ENCODE measurements at regions not wholly inside any gene's neighbourhood (a gene's known extent, or its start where the extent isn't known, plus 50 kb on each side); places are given as distances from the start of the nearest gene placed in this dataset.

DNA sequence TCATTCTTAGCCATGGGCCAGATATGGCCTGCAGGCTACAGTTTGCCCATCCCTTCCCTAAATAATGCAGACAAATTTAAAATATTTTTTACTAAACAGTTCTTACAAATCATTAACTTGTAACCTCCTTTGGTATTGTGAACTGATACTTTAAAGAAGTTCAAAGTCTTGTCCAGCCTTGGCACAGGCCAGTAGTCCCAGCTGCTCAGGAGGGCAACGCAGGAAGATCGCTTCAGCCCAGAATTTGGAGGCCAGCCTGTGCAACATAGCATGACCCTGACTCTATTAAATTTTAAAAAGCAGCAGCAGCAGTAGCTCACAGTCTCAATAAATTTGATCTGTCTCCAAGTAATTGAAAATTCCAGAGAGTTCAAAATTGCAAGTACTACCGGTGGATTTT is 83.7 kb upstream of the ARHGAP32 start (continued):
- TF ChIP-seq GRHL2 (CRISPR knock-in tag; IDR thresholded peaks at IDR 0.05; ENCODE audit: insufficient replicate concordance, severe bottlenecking) (no peak), TP53 (CRISPR knock-in tag; IDR thresholded peaks at IDR 0.05) (no peak), NR3C1 (CRISPR knock-in tag; conservative IDR thresholded peaks at IDR 0.05; ENCODE audit: low read depth) (no peak)
- TF ChIP-seq, protein P1, sequence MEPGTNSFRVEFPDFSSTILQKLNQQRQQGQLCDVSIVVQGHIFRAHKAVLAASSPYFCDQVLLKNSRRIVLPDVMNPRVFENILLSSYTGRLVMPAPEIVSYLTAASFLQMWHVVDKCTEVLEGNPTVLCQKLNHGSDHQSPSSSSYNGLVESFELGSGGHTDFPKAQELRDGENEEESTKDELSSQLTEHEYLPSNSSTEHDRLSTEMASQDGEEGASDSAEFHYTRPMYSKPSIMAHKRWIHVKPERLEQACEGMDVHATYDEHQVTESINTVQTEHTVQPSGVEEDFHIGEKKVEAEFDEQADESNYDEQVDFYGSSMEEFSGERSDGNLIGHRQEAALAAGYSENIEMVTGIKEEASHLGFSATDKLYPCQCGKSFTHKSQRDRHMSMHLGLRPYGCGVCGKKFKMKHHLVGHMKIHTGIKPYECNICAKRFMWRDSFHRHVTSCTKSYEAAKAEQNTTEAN (CRISPR knock-in tag; IDR thresholded peaks at IDR 0.05), result no peak
- TF ChIP-seq, protein P2, sequence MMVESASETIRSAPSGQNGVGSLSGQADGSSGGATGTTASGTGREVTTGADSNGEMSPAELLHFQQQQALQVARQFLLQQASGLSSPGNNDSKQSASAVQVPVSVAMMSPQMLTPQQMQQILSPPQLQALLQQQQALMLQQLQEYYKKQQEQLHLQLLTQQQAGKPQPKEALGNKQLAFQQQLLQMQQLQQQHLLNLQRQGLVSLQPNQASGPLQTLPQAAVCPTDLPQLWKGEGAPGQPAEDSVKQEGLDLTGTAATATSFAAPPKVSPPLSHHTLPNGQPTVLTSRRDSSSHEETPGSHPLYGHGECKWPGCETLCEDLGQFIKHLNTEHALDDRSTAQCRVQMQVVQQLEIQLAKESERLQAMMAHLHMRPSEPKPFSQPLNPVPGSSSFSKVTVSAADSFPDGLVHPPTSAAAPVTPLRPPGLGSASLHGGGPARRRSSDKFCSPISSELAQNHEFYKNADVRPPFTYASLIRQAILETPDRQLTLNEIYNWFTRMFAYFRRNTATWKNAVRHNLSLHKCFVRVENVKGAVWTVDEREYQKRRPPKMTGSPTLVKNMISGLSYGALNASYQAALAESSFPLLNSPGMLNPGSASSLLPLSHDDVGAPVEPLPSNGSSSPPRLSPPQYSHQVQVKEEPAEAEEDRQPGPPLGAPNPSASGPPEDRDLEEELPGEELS (CRISPR knock-in tag; IDR thresholded peaks at IDR 0.05), result no peak

DNA sequence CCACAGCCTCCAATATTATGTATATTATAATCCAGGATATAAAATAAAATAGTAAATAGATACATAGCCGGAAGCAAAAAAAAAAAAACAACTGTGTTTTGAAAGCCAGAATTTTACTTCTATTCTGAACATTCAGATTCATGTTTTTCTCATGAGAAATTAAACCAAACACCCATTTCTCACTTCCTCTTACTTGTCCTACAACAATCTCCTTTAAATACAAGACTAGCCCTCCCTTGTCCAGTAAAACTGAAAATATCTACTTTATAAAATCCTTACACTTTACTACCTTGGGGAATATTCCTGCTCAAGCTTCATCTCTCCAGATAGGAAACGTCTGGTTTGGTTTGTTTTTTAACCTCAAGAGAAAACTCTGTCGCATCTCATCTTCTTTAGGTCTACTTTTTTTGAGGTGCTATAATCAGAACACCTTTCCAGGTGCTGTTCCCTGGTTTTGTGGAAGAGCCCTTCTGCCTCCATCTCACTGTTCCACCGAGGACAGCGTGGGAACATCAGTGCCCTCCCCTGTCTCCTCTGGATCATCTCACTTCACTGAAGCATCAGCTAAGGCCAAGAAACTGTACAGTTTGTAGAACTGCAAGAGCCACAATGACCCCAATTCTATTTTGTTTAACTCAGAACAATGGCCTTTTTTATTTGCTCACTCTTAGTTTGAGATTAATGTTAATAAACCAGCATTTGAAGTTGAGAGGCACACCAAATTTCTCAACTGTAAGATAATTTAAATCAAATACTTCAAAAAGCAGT is 82.0 kb upstream of the ARHGAP32 start:
- Mint-ChIP-seq H3K4me1 (peaks cover 47% of the 10 kb centered on the region), H3K36me3 (peaks cover 3% of the 10 kb centered on the region; the same call in 1 of the 2 replicates), H3K9me3 (no peaks in the 10 kb centered on the region), H3K27me3 (ENCODE audit: low read depth) (peaks cover 9% of the 10 kb centered on the region), H3K27ac (no peak overlapping the region), H3K4me3 (no peak overlapping the region)
- ChIA-PET POLR2A (no interaction called here), CTCF (no interaction called here)
- ATAC-seq, result no peak
- TF ChIP-seq, protein P3, sequence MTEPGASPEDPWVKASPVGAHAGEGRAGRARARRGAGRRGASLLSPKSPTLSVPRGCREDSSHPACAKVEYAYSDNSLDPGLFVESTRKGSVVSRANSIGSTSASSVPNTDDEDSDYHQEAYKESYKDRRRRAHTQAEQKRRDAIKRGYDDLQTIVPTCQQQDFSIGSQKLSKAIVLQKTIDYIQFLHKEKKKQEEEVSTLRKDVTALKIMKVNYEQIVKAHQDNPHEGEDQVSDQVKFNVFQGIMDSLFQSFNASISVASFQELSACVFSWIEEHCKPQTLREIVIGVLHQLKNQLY (CRISPR knock-in tag; IDR thresholded peaks at IDR 0.05), result no peak
- TF ChIP-seq IRF2 (CRISPR knock-in tag; IDR thresholded peaks at IDR 0.05; ENCODE audit: borderline replicate concordance, low read depth), result no peak
- no peak for DNase-seq (ENCODE audit: low spot score)

DNA sequence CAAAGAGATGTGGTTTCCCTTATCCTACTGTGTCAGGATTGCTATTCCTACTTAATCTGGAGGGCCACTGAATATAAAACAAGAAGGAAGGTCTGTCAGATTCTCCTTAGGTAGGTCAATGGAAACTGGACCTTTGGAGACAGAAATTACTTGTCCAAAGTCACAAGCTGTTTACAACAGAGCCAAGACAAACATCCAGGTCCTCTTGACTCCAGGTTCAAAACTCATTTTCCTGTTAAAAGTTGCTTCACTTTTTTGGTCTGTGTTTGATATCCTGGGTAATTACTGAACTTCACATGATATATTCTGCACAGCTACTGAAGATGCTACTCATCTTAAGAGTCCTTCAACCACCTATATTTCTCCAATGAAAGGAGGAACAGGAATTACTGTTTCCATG is 81.2 kb upstream of the ARHGAP32 start:
- ATAC-seq (no peak), DNase-seq (ENCODE audit: low spot score) (no peak)
- no peaks in the 10 kb centered on the region for H3K9me3 Mint-ChIP-seq
- no peak overlapping the region for H3K4me3 Mint-ChIP-seq
- peaks cover 3% of the 10 kb centered on the region; the same call in 1 of the 2 replicates for H3K36me3 Mint-ChIP-seq
- ChIA-PET CTCF (no interaction called here), POLR2A (no interaction called here)
- H3K27ac Mint-ChIP-seq, result no peak overlapping the region
- H3K4me1 Mint-ChIP-seq, result peaks cover 46% of the 10 kb centered on the region
- H3K27me3 Mint-ChIP-seq (ENCODE audit: low read depth), result peaks cover 7% of the 10 kb centered on the region
- no peak for TF ChIP-seq CBFB (CRISPR knock-in tag; IDR thresholded peaks at IDR 0.05; ENCODE audit: low read depth)
- TF ChIP-seq, protein P4, sequence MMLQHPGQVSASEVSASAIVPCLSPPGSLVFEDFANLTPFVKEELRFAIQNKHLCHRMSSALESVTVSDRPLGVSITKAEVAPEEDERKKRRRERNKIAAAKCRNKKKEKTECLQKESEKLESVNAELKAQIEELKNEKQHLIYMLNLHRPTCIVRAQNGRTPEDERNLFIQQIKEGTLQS (CRISPR knock-in tag; conservative IDR thresholded peaks at IDR 0.05), result no peak
- TF ChIP-seq NR1H2 (CRISPR knock-in tag; IDR thresholded peaks at IDR 0.05), result no peak
- TF ChIP-seq ETV6 (CRISPR knock-in tag; IDR thresholded peaks at IDR 0.05), result no peak
- TF ChIP-seq, protein P5, sequence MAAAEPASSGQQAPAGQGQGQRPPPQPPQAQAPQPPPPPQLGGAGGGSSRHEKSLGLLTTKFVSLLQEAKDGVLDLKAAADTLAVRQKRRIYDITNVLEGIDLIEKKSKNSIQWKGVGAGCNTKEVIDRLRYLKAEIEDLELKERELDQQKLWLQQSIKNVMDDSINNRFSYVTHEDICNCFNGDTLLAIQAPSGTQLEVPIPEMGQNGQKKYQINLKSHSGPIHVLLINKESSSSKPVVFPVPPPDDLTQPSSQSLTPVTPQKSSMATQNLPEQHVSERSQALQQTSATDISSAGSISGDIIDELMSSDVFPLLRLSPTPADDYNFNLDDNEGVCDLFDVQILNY (CRISPR knock-in tag; IDR thresholded peaks at IDR 0.05), result no peak
- TF ChIP-seq, protein P2 (CRISPR knock-in tag; IDR thresholded peaks at IDR 0.05), result no peak
- no peak for TF ChIP-seq NR2C2 (CRISPR knock-in tag; IDR thresholded peaks at IDR 0.05)
- TF ChIP-seq PRRX2 (CRISPR knock-in tag; IDR thresholded peaks at IDR 0.05), result no peak
- TF ChIP-seq IRF2 (CRISPR knock-in tag; IDR thresholded peaks at IDR 0.05; ENCODE audit: borderline replicate concordance, low read depth), result no peak
- TF ChIP-seq RELA (CRISPR knock-in tag; IDR thresholded peaks at IDR 0.05; ENCODE audit: borderline replicate concordance), result no peak
- TF ChIP-seq ZNF263 (CRISPR knock-in tag; IDR thresholded peaks at IDR 0.05; ENCODE audit: low read depth), result no peak
- TF ChIP-seq, protein P6, sequence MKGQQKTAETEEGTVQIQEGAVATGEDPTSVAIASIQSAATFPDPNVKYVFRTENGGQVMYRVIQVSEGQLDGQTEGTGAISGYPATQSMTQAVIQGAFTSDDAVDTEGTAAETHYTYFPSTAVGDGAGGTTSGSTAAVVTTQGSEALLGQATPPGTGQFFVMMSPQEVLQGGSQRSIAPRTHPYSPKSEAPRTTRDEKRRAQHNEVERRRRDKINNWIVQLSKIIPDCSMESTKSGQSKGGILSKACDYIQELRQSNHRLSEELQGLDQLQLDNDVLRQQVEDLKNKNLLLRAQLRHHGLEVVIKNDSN (CRISPR knock-in tag; IDR thresholded peaks at IDR 0.05), result no peak
- TF ChIP-seq, protein P7, sequence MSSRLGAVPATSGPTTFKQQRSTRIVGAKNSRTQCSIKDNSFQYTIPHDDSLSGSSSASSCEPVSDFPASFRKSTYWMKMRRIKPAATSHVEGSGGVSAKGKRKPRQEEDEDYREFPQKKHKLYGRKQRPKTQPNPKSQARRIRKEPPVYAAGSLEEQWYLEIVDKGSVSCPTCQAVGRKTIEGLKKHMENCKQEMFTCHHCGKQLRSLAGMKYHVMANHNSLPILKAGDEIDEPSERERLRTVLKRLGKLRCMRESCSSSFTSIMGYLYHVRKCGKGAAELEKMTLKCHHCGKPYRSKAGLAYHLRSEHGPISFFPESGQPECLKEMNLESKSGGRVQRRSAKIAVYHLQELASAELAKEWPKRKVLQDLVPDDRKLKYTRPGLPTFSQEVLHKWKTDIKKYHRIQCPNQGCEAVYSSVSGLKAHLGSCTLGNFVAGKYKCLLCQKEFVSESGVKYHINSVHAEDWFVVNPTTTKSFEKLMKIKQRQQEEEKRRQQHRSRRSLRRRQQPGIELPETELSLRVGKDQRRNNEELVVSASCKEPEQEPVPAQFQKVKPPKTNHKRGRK (CRISPR knock-in tag; IDR thresholded peaks at IDR 0.05; ENCODE audit: borderline replicate concordance), result no peak
- TF ChIP-seq, protein P8, sequence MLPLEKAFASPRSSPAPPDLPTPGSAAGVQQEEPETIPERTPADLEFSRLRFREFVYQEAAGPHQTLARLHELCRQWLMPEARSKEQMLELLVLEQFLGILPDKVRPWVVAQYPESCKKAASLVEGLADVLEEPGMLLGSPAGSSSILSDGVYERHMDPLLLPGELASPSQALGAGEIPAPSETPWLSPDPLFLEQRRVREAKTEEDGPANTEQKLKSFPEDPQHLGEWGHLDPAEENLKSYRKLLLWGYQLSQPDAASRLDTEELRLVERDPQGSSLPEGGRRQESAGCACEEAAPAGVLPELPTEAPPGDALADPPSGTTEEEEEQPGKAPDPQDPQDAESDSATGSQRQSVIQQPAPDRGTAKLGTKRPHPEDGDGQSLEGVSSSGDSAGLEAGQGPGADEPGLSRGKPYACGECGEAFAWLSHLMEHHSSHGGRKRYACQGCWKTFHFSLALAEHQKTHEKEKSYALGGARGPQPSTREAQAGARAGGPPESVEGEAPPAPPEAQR (CRISPR knock-in tag; IDR thresholded peaks at IDR 0.05), result no peak
- no peak for TF ChIP-seq SMAD3 (CRISPR knock-in tag; IDR thresholded peaks at IDR 0.05; ENCODE audit: borderline replicate concordance)
